GM23338 (cell line): ENCODE measurements at regions not wholly inside any gene's neighbourhood (a gene's known extent, or its start where the extent isn't known, plus 50 kb on each side); places are given as distances from the start of the nearest gene placed in this dataset.

Source experiments
- ATAC-seq: fragments of 200-7000 bp; cut with Tn5 transposase; 3 replicates; pipeline ENCODE4 v1.9.1; 2020
- DNase-seq: peaks from one replicate; pipeline ENCODE4 v3.0.0-alpha.2; 2015; ENCODE audit warnings: low spot score
- H2AFZ ChIP-seq: fragments of 200-600 bp; sonication (generic); 2 replicates; pipeline ENCODE4 v1.8.0; 2016; ENCODE audit warnings: antibody characterized with exemption, mild to moderate bottlenecking, moderate library complexity
- H3F3A ChIP-seq: fragments of 200-600 bp; sonication (generic); replicated peaks from 2 replicates; pipeline ENCODE4 v1.8.0; 2017; ENCODE audit warnings: antibody characterized with exemption, mixed run types, low read depth
- H3K27ac ChIP-seq: fragments of 200-600 bp; sonication (generic); 2 replicates; pipeline ENCODE4 v1.6.1; 2016; ENCODE audit warnings: low read depth
- H3K27me3 ChIP-seq: fragments of 200-600 bp; sonication (generic); 2 replicates; pipeline ENCODE4 v1.8.0; 2016; ENCODE audit warnings: mild to moderate bottlenecking, mixed run types, moderate library complexity; ENCODE audit not compliant: insufficient read depth
- H3K36me3 ChIP-seq: fragments of 200-600 bp; sonication (generic); 2 replicates; pipeline ENCODE4 v1.8.0; 2016; ENCODE audit warnings: mild to moderate bottlenecking; ENCODE audit not compliant: insufficient read depth
- H3K4me1 ChIP-seq: fragments of 200-600 bp; sonication (generic); 2 replicates; pipeline ENCODE4 v1.8.0; 2016; ENCODE audit warnings: mild to moderate bottlenecking, moderate library complexity; ENCODE audit not compliant: insufficient read depth
- H3K4me2 ChIP-seq: fragments of 200-600 bp; sonication (generic); 2 replicates; pipeline ENCODE4 v1.7.1; 2017; ENCODE audit warnings: mixed run types
- H3K4me3 ChIP-seq: fragments of 200-600 bp; sonication (generic); 2 replicates; pipeline ENCODE4 v1.6.1; 2016; ENCODE audit warnings: mixed run types
- H3K79me2 ChIP-seq: fragments of 200-600 bp; sonication (generic); replicated peaks from 2 replicates; pipeline ENCODE4 v1.8.0; 2017; ENCODE audit warnings: mild to moderate bottlenecking; ENCODE audit not compliant: insufficient read depth
- H3K9me2 ChIP-seq: fragments of 200-600 bp; sonication (generic); 2 replicates; pipeline ENCODE4 v1.8.0; 2017; ENCODE audit not compliant: insufficient read depth
- H4K20me1 ChIP-seq: fragments of 200-600 bp; sonication (generic); replicated peaks from 2 replicates; pipeline ENCODE4 v1.8.0; 2017; ENCODE audit warnings: mild to moderate bottlenecking; ENCODE audit not compliant: insufficient read depth
- H3K27ac Mint-ChIP-seq: 2 replicates; pipeline ENCODE4 v1.8.0; 2020; ENCODE audit warnings: inconsistent platforms, mild to moderate bottlenecking, moderate library complexity, mixed read lengths
- H3K27me3 Mint-ChIP-seq: 3 replicates; pipeline ENCODE4 v1.8.0; 2022; ENCODE audit warnings: low read depth, mild to moderate bottlenecking, moderate library complexity, mixed read lengths, inconsistent platforms; ENCODE audit not compliant: insufficient read depth, poor library complexity
- H3K36me3 Mint-ChIP-seq: 3 replicates; pipeline ENCODE4 v1.8.0; 2021; ENCODE audit warnings: low read depth, mild to moderate bottlenecking, inconsistent platforms, moderate library complexity, mixed read lengths
- H3K4me1 Mint-ChIP-seq: 3 replicates; pipeline ENCODE4 v1.8.0; 2020; ENCODE audit warnings: mild to moderate bottlenecking, inconsistent platforms, mixed read lengths
- H3K4me3 Mint-ChIP-seq: 3 replicates; pipeline ENCODE4 v1.8.0; 2021; ENCODE audit warnings: moderate library complexity, mild to moderate bottlenecking, inconsistent platforms, mixed read lengths
- H3K9me3 Mint-ChIP-seq: 3 replicates; pipeline ENCODE4 v1.8.0; 2020; ENCODE audit warnings: moderate library complexity, mild to moderate bottlenecking, inconsistent platforms, mixed read lengths
- CREB1 ChIP-seq: fragments of 250-450 bp; sonication (Bioruptor Pico); IDR thresholded peaks from 2 replicates; pipeline ENCODE4 v1.5.0; 2020; ENCODE audit warnings: low read depth, mild to moderate bottlenecking, moderate library complexity
- CTCF ChIP-seq, 2 experiments: fragments of 200-600 bp in 1 of 2; sonication (generic) in 1 of 2; conservative IDR thresholded peaks; 2 replicates each; pipeline versions ENCODE4 v1.5.1 to v1.6.1; 2016 to 2017; ENCODE audit warnings: antibody characterized with exemption in 2 of 2, low read depth in 2 of 2, mild to moderate bottlenecking in 2 of 2, moderate library complexity in 1 of 2
- ETS1 ChIP-seq: IDR thresholded peaks from 2 replicates; pipeline ENCODE4 v1.6.1; 2016; ENCODE audit warnings: antibody characterized with exemption
- EZH2 ChIP-seq: fragments of 200-600 bp; sonication (generic); IDR thresholded peaks from one replicate; pipeline ENCODE4 v1.8.0; 2017; ENCODE audit warnings: antibody characterized with exemption, mild to moderate bottlenecking, low read depth; ENCODE audit not compliant: unreplicated experiment
- EZH2phosphoT487 ChIP-seq: fragments of 200-600 bp; sonication (generic); IDR thresholded peaks from one replicate; pipeline ENCODE4 v1.8.1; 2018; ENCODE audit warnings: antibody characterized with exemption; ENCODE audit not compliant: unreplicated experiment
- JUNB ChIP-seq: IDR thresholded peaks from one replicate; pipeline ENCODE4 v1.6.1; 2016; ENCODE audit warnings: antibody characterized with exemption; ENCODE audit not compliant: unreplicated experiment
- NANOG ChIP-seq: IDR thresholded peaks from 2 replicates; pipeline ENCODE4 v1.6.1; 2016; ENCODE audit warnings: antibody characterized with exemption, borderline replicate concordance
- POLR2AphosphoS5 ChIP-seq: IDR thresholded peaks from 2 replicates; pipeline ENCODE4 v1.6.1; 2016; ENCODE audit warnings: antibody characterized with exemption, low read depth
- STAT1 ChIP-seq: IDR thresholded peaks from one replicate; pipeline ENCODE4 v1.6.1; 2016; ENCODE audit warnings: antibody characterized with exemption; ENCODE audit not compliant: unreplicated experiment
- ZNF114 ChIP-seq: fragments of 250-450 bp; sonication (Bioruptor Pico); IDR thresholded peaks from 2 replicates; pipeline ENCODE4 v1.5.0; 2020; ENCODE audit warnings: mild to moderate bottlenecking, moderate library complexity
- ZNF331 ChIP-seq: fragments of 250-450 bp; sonication (Bioruptor Pico); IDR thresholded peaks from 2 replicates; pipeline ENCODE4 v1.5.0; 2020; ENCODE audit warnings: low read depth, mild to moderate bottlenecking, moderate library complexity
- ZNF462 ChIP-seq: fragments of 250-450 bp; sonication (Bioruptor Pico); IDR thresholded peaks from 2 replicates; pipeline ENCODE4 v1.5.0; 2020; ENCODE audit warnings: mild to moderate bottlenecking, moderate library complexity

- TF ChIP-seq ZNF114 (CRISPR knock-in tag) (no peak), ZNF462 (CRISPR knock-in tag) (no peak), STAT1 (no peak), POLR2AphosphoS5 (no peak), NANOG (no peak), JUNB (no peak), EZH2phosphoT487 (no peak)
These were observed 222.3 kb upstream of the GCFC2 start (continued) for GRCh38 chr2:75932996-75933395.

GRCh38 chr2:75928093-75928492 is 217.4 kb upstream of the GCFC2 start:
- ATAC-seq (no peak), DNase-seq (no peak)
- Histone ChIP-seq H3K27me3 (no peaks in the 10 kb centered on the region), H3F3A (no peaks in the 10 kb centered on the region), H3K27ac (no peak overlapping the region), H3K4me2 (no peak overlapping the region), H2AFZ (no peak overlapping the region), H3K36me3 (no peaks in the 10 kb centered on the region), H3K4me1 (no peaks in the 10 kb centered on the region), H4K20me1 (no peaks in the 10 kb centered on the region), H3K79me2 (no peaks in the 10 kb centered on the region), H3K9me2 (0 out of 2 replicates have a peak, but pooled peaks cover 3% of the 10 kb centered on the region), H3K4me3 (no peak overlapping the region)
- Mint-ChIP-seq H3K27me3 (no peaks in the 10 kb centered on the region), H3K36me3 (no peaks in the 10 kb centered on the region), H3K27ac (no peak overlapping the region), H3K4me1 (peaks cover 3% of the 10 kb centered on the region), H3K4me3 (no peak overlapping the region), H3K9me3 (no peaks in the 10 kb centered on the region)
- TF ChIP-seq CREB1 (CRISPR knock-in tag): no peak
- no peak for TF ChIP-seq CTCF (conservative IDR thresholded peaks at IDR 0.05; ENCODE audit: low read depth in 2 of 2)
- TF ChIP-seq EZH2phosphoT487: no peak
- TF ChIP-seq ETS1: no peak
- TF ChIP-seq ZNF114 (CRISPR knock-in tag): no peak
- no peak for TF ChIP-seq JUNB
- no peak for TF ChIP-seq EZH2
- no peak for TF ChIP-seq STAT1
- TF ChIP-seq ZNF331 (CRISPR knock-in tag): no peak
- no peak for TF ChIP-seq POLR2AphosphoS5
- no peak for TF ChIP-seq NANOG
